ENCODE measurements at regions not wholly inside any gene's neighbourhood (a gene's known extent, or its start where the extent isn't known, plus 50 kb on each side); places are given as distances from the start of the nearest gene placed in this dataset.

GRCh38 chr16:86457501-86458148 lies 52.7 kb upstream of the FOXF1 start:
- Histone ChIP-seq H3K4me1 (peaks cover 0 to 19% (median 11%) of the 10 kb centered on the region in 4 donors), H3K9me3 (peaks cover 0 to 17% (median 11%) of the 10 kb centered on the region in 4 donors), H3K27ac (peak overlapping the region; percentile 47 to 88 (median 80)), H3K27me3 (peaks cover 0 to 6% (median 0%) of the 10 kb centered on the region in 3 donors), H3K4me3 (no peak overlapping the region), H3K36me3 (no peaks in the 10 kb centered on the region)
- intact Hi-C loops (cut with DNase I; ENCODE audit: low total_unique reads) = no loop called here
- peak in 1 of 2 donors; percentile 81 for DNase-seq
- TF ChIP-seq EP300 (IDR thresholded peaks at IDR 0.05) (peak; percentile 88), POLR2A (IDR thresholded peaks at IDR 0.05) (no peak), POLR2AphosphoS5 (IDR thresholded peaks at IDR 0.05) (peak; percentile 54 to 88 (median 75))
- WGBS, 5 donors = 38 to 57% (median 54%) methylated on average over 11 of the region's 11 CpGs

- Histone ChIP-seq H3K36me3 (no peaks in the 10 kb centered on the region), H3K27me3 (peaks cover 0 to 4% (median 0%) of the 10 kb centered on the region in 3 donors), H3K4me1 (peaks cover 0 to 26% (median 11%) of the 10 kb centered on the region in 4 donors), H3K9me3 (peaks cover 0 to 17% (median 11%) of the 10 kb centered on the region in 4 donors), H3K27ac (peak overlapping the region; percentile 26 to 88 (median 80)), H3K4me3 (no peak overlapping the region)
- intact Hi-C loops (cut with DNase I; ENCODE audit: low total_unique reads) = no loop called here
- TF ChIP-seq CTCF (IDR thresholded peaks at IDR 0.05) (no peak), POLR2AphosphoS5 (IDR thresholded peaks at IDR 0.05) (peak in 1 of 3 donors; percentile 9), POLR2A (IDR thresholded peaks at IDR 0.05) (no peak)
- DNase-seq = no peak
- 26 to 44% (median 35%) methylated on average over 7 of the region's 7 CpGs for WGBS, 5 donors
Observed at GRCh38 chr16:86458149-86458777, 52.1 kb upstream of the FOXF1 start.

GRCh38 chr16:86459266-86459665 lies 51.1 kb upstream of the FOXF1 start:
- Histone ChIP-seq H3K9me3 (peaks cover 0 to 17% (median 11%) of the 10 kb centered on the region in 4 donors), H3K27ac (peak overlapping the region; percentile 32 to 88 (median 80)), H3K27me3 (peaks cover 0 to 4% (median 0%) of the 10 kb centered on the region in 3 donors), H3K4me1 (peaks cover 0 to 28% (median 11%) of the 10 kb centered on the region in 4 donors), H3K36me3 (no peaks in the 10 kb centered on the region), H3K4me3 (no peak overlapping the region)
- WGBS, 5 donors = 59 to 75% (median 70%) methylated on average over 13 of the region's 13 CpGs
- intact Hi-C loops (cut with DNase I; ENCODE audit: low total_unique reads) = no loop called here
- peak in 1 of 2 donors; percentile 28 for DNase-seq
- TF ChIP-seq POLR2A (IDR thresholded peaks at IDR 0.05) = no peak
- peak in 1 of 3 donors; percentile 10 for TF ChIP-seq POLR2AphosphoS5 (IDR thresholded peaks at IDR 0.05)
- no peak for TF ChIP-seq EP300 (IDR thresholded peaks at IDR 0.05)
- TF ChIP-seq CTCF (IDR thresholded peaks at IDR 0.05) = no peak

Small RNAs in the stretch of these regions (small RNA-seq; reads per million reads assigned to genes)
- gene RF00019 = 0 reads per million in 4 donors
